H9 (cell line): ENCODE measurements at regions not wholly inside any gene's neighbourhood (a gene's known extent, or its start where the extent isn't known, plus 50 kb on each side); places are given as distances from the start of the nearest gene placed in this dataset.

Experiments used
- DNase-seq: peaks from one replicate; pipeline ENCODE4 v3.0.0-alpha.2; 2017
- H2AFZ ChIP-seq: one replicate; pipeline ENCODE4 v1.6.1; 2013; ENCODE audit warnings: mild to moderate bottlenecking, low read length, control low read depth, moderate library complexity
- H2AK5ac ChIP-seq: 2 replicates; pipeline ENCODE4 v1.6.1; 2013; ENCODE audit warnings: low read length, control low read depth, mixed read lengths; ENCODE audit not compliant: insufficient read length
- H2BK120ac ChIP-seq: one replicate; pipeline ENCODE4 v1.6.1; 2013; ENCODE audit warnings: low read depth, mild to moderate bottlenecking, low read length, control low read depth, inconsistent platforms; ENCODE audit not compliant: poor library complexity, severe bottlenecking
- H2BK12ac ChIP-seq: 2 replicates; pipeline ENCODE4 v1.6.1; 2013; ENCODE audit warnings: low read length, control low read depth, mixed read lengths, low read depth; ENCODE audit not compliant: insufficient read length
- H2BK15ac ChIP-seq: 2 replicates; pipeline ENCODE4 v1.6.1; 2013; ENCODE audit warnings: low read depth, low read length, control low read depth
- H2BK20ac ChIP-seq: one replicate; pipeline ENCODE4 v1.6.1; 2013; ENCODE audit warnings: low read depth, mild to moderate bottlenecking, low read length, control low read depth, inconsistent platforms; ENCODE audit not compliant: poor library complexity, severe bottlenecking
- H2BK5ac ChIP-seq: 2 replicates; pipeline ENCODE4 v1.6.1; 2013; ENCODE audit warnings: low read length, control low read depth, mixed read lengths; ENCODE audit not compliant: insufficient read length
- H3K14ac ChIP-seq: 2 replicates; pipeline ENCODE4 v1.6.1; 2013; ENCODE audit warnings: low read length, control low read depth; ENCODE audit not compliant: insufficient read depth
- H3K18ac ChIP-seq: 2 replicates; pipeline ENCODE4 v1.6.1; 2013; ENCODE audit warnings: low read depth, mild to moderate bottlenecking, mixed read lengths, low read length, control low read depth; ENCODE audit not compliant: insufficient read length
- H3K23ac ChIP-seq: 2 replicates; pipeline ENCODE4 v1.6.1; 2013; ENCODE audit warnings: low read length, control low read depth, mixed read lengths, low read depth; ENCODE audit not compliant: insufficient read length
- H3K23me2 ChIP-seq: 2 replicates; pipeline ENCODE4 v1.6.1; 2013; ENCODE audit warnings: low read depth, mild to moderate bottlenecking, mixed read lengths, low read length, control low read depth; ENCODE audit not compliant: insufficient read length, poor library complexity, severe bottlenecking
- H3K27ac ChIP-seq: 2 replicates; pipeline ENCODE4 v1.5.1; 2013; ENCODE audit warnings: low read length, control low read depth, mixed read lengths, low read depth; ENCODE audit not compliant: insufficient read length
- H3K27me3 ChIP-seq: 2 replicates; pipeline ENCODE4 v1.6.1; 2013; ENCODE audit warnings: low read length, control low read depth, inconsistent platforms; ENCODE audit not compliant: insufficient read depth
- H3K4ac ChIP-seq: 2 replicates; pipeline ENCODE4 v1.6.1; 2013; ENCODE audit warnings: low read depth, mild to moderate bottlenecking, control low read depth, inconsistent platforms, low read length, moderate library complexity
- H3K4me1 ChIP-seq: 2 replicates; pipeline ENCODE4 v1.6.1; 2013; ENCODE audit warnings: low read length, control low read depth, inconsistent platforms; ENCODE audit not compliant: insufficient read depth
- H3K4me2 ChIP-seq: 2 replicates; pipeline ENCODE4 v1.6.1; 2013; ENCODE audit warnings: low read length, control low read depth, mixed read lengths; ENCODE audit not compliant: insufficient read length, insufficient read depth
- H3K56ac ChIP-seq: 2 replicates; pipeline ENCODE4 v1.6.1; 2013; ENCODE audit warnings: low read depth, mild to moderate bottlenecking, mixed read lengths, low read length, control low read depth; ENCODE audit not compliant: insufficient read length
- H3K79me1 ChIP-seq: 2 replicates; pipeline ENCODE4 v1.6.1; 2013; ENCODE audit warnings: low read depth, mild to moderate bottlenecking, moderate library complexity, low read length, control low read depth, inconsistent platforms; ENCODE audit not compliant: insufficient read depth, poor library complexity, severe bottlenecking
- H3K79me2 ChIP-seq: 2 replicates; pipeline ENCODE4 v1.6.1; 2013; ENCODE audit warnings: low read length, control low read depth, inconsistent platforms; ENCODE audit not compliant: insufficient read depth
- H3K9ac ChIP-seq: 2 replicates; pipeline ENCODE4 v1.6.1; 2013; ENCODE audit warnings: low read length, control low read depth, mixed read lengths; ENCODE audit not compliant: insufficient read length; ENCODE audit errors: extremely low read depth
- H3K9me3 ChIP-seq: one replicate; pipeline ENCODE4 v1.6.1; 2013; ENCODE audit warnings: low read depth, low read length, inconsistent platforms; ENCODE audit not compliant: control insufficient read depth
- H3T11ph ChIP-seq: one replicate; pipeline ENCODE4 v1.6.1; 2013; ENCODE audit warnings: mild to moderate bottlenecking, low read length, control low read depth, inconsistent platforms
- H4K20me1 ChIP-seq: one replicate; pipeline ENCODE4 v1.6.1; 2013; ENCODE audit not compliant: control insufficient read depth, insufficient read length, insufficient read depth
- H4K5ac ChIP-seq: 2 replicates; pipeline ENCODE4 v1.6.1; 2013; ENCODE audit warnings: low read depth, mild to moderate bottlenecking, mixed read lengths, low read length, control low read depth; ENCODE audit not compliant: insufficient read length
- H4K8ac ChIP-seq: replicated peaks from 2 replicates; pipeline ENCODE4 v1.6.1; 2013; ENCODE audit warnings: low read length, control low read depth, mixed read lengths, low read depth; ENCODE audit not compliant: insufficient read length
- H4K91ac ChIP-seq: 2 replicates; pipeline ENCODE4 v1.6.1; 2013; ENCODE audit warnings: low read depth, mild to moderate bottlenecking, moderate library complexity, mixed read lengths, low read length, control low read depth; ENCODE audit not compliant: insufficient read length
- H3K27ac Mint-ChIP-seq, 3 experiments: 2 replicates in 2 of 3; 3 replicates in 1 of 3; pipeline ENCODE4 v1.8.0; 2020 to 2021; ENCODE audit warnings: mixed read lengths in 3 of 3, mild to moderate bottlenecking in 1 of 3, moderate library complexity in 1 of 3
- H3K27me3 Mint-ChIP-seq: 2 replicates; pipeline ENCODE4 v1.8.0; 2021; ENCODE audit warnings: low read depth, mild to moderate bottlenecking, moderate library complexity, mixed read lengths
- H3K36me3 Mint-ChIP-seq, 3 experiments: 2 replicates in 2 of 3; 3 replicates in 1 of 3; pipeline ENCODE4 v1.8.0; 2020 to 2021; ENCODE audit warnings: low read depth in 3 of 3, mixed read lengths in 3 of 3; ENCODE audit not compliant: insufficient read depth in 1 of 3
- H3K4me1 Mint-ChIP-seq, 2 experiments: 2 replicates each; pipeline ENCODE4 v1.8.0; 2020; ENCODE audit warnings: mixed read lengths in 2 of 2
- H3K4me3 Mint-ChIP-seq, 2 experiments: 2 replicates in 1 of 2; 3 replicates in 1 of 2; pipeline ENCODE4 v1.8.0; 2020 to 2021; ENCODE audit warnings: mild to moderate bottlenecking in 2 of 2, mixed read lengths in 2 of 2, moderate library complexity in 1 of 2
- H3K9me3 Mint-ChIP-seq, 2 experiments: 2 replicates in 1 of 2; 3 replicates in 1 of 2; pipeline ENCODE4 v1.8.0; 2020; ENCODE audit warnings: mild to moderate bottlenecking in 2 of 2, mixed read lengths in 2 of 2, moderate library complexity in 1 of 2
- CTCF ChIP-seq: fragments of 200-600 bp; sonication (generic); conservative IDR thresholded peaks from 3 replicates; pipeline ENCODE4 v1.8.0; 2021; ENCODE audit warnings: antibody characterized with exemption, mild to moderate bottlenecking
- WGBS: extraction: QIAGEN DNeasy Blood & Tissue Kit; methylation state at CpG from one replicate; pipeline ENCODE4 v1.1.7; 2013; ENCODE audit warnings: missing lambda C conversion rate, low lambda C conversion rate, mixed read lengths; ENCODE audit not compliant: insufficient read length; ENCODE audit errors: extremely low coverage; 5-methylcytosine and 5-hydroxymethylcytosine counted together

- Histone ChIP-seq H4K91ac (no peak overlapping the region), H2BK12ac (no peak overlapping the region), H4K20me1 (no peaks in the 10 kb centered on the region), H3K9ac (no peak overlapping the region), H2BK15ac (no peak overlapping the region), H3K18ac (no peak overlapping the region), H3K4me2 (no peak overlapping the region), H2AK5ac (no peak overlapping the region), H3K27me3 (no peaks in the 10 kb centered on the region), H2BK120ac (no peak overlapping the region), H2BK20ac (no peak overlapping the region), H4K8ac (no peak overlapping the region), H3K56ac (no peak overlapping the region), H3K79me2 (no peaks in the 10 kb centered on the region), H3K23ac (no peak overlapping the region), H2AFZ (no peak overlapping the region), H4K5ac (no peak overlapping the region), H3K14ac (no peak overlapping the region), H2BK5ac (no peak overlapping the region), H3K23me2 (no peaks in the 10 kb centered on the region), H3K27ac (no peak overlapping the region), H3K79me1 (no peaks in the 10 kb centered on the region), H3K9me3 (no peaks in the 10 kb centered on the region), H3K4me1 (peaks cover 4% of the 10 kb centered on the region; the same call in 1 of the 2 replicates), H3K4ac (no peak overlapping the region), H3T11ph (no peak overlapping the region)
- no peak overlapping the region for H3K4me3 Mint-ChIP-seq
- TF ChIP-seq CTCF, result no peak
- no peak for DNase-seq
- peaks cover 34 to 57% of the 10 kb centered on the region in 2 experiments for H3K4me1 Mint-ChIP-seq
- peaks cover 21% of the 10 kb centered on the region for H3K27me3 Mint-ChIP-seq
- no peak overlapping the region for H3K27ac Mint-ChIP-seq
- no CpG with 5 or more reads among the region's 7 CpGs for WGBS
- H3K36me3 Mint-ChIP-seq, result peaks cover 0 to 5% (median 0%) of the 10 kb centered on the region in 3 experiments; a peak in 1 of 7 replicates
- no peaks in the 10 kb centered on the region for H3K9me3 Mint-ChIP-seq
Measured at GRCh38 chr21:17435565-17436543, 77.0 kb upstream of the CXADR start.
